GM12874 (cell line): ENCODE measurements at regions not wholly inside any gene's neighbourhood (a gene's known extent, or its start where the extent isn't known, plus 50 kb on each side); places are given as distances from the start of the nearest gene placed in this dataset.

Experiments
- TF ChIP-seq, protein P1 (sequence below): IDR thresholded peaks from 2 replicates; pipeline ENCODE4 v1.5.1; 2011; ENCODE audit warnings: low read depth, mild to moderate bottlenecking, control low read depth, low read length, moderate library complexity; ENCODE audit not compliant: insufficient read depth

DNA sequence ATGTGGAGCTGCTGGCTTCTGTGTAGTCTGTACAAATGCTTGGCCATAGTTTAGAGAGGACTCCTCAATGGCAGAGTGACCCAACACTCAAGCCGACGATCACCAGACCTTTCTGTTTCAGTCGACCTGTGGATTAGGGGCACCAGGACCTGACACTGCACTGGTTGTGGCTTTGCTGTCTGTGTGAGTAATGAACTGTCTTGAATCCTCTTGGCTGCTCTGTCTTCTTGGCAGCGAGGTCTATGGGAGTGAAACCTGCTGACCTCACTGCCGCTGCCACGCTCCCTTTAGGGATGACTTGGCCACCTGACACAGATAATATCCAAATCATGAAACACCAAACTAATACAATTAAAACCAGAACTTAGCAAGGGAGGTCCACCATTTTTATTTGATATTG is 83.5 kb upstream of the C14orf180 start:
- TF ChIP-seq, protein P1, sequence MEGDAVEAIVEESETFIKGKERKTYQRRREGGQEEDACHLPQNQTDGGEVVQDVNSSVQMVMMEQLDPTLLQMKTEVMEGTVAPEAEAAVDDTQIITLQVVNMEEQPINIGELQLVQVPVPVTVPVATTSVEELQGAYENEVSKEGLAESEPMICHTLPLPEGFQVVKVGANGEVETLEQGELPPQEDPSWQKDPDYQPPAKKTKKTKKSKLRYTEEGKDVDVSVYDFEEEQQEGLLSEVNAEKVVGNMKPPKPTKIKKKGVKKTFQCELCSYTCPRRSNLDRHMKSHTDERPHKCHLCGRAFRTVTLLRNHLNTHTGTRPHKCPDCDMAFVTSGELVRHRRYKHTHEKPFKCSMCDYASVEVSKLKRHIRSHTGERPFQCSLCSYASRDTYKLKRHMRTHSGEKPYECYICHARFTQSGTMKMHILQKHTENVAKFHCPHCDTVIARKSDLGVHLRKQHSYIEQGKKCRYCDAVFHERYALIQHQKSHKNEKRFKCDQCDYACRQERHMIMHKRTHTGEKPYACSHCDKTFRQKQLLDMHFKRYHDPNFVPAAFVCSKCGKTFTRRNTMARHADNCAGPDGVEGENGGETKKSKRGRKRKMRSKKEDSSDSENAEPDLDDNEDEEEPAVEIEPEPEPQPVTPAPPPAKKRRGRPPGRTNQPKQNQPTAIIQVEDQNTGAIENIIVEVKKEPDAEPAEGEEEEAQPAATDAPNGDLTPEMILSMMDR, result no peak

GRCh38 chr14:104499784-104500760 is 79.5 kb upstream of the C14orf180 start:
- TF ChIP-seq, protein P1, result no peak

GRCh38 chr14:104502060-104502459 is 77.5 kb upstream of the C14orf180 start:
- TF ChIP-seq, protein P1, result no peak

DNA sequence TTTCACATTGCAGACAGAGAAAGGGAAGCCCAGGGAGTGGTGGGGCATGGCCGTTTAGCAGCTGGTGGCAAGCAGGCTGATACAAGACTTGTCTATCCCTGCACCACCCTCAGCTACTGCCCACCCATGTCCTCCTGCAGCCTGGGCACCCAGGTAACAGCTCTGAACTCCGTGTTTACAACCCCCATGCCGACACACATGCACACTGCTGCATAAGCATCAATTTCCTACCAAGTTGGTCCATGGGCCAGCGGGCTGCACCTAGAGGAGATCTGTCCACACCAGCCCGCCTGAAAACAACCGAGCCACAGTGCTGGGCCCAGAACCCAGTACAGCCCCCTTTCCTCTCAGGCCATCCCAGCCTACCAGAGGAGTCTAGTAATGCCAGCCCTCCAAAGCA is 75.9 kb upstream of the C14orf180 start:
- TF ChIP-seq, protein P1, result no peak

- TF ChIP-seq, protein P1, result no peak
Measured at GRCh38 chr14:104504172-104504735, 75.3 kb upstream of the C14orf180 start.

GRCh38 chr14:104505085-104506074 is 74.2 kb upstream of the C14orf180 start:
- TF ChIP-seq, protein P1, result no peak
